Nephron progenitor cell (in vitro differentiated cells): ENCODE measurements at regions not wholly inside any gene's neighbourhood (a gene's known extent, or its start where the extent isn't known, plus 50 kb on each side); places are given as distances from the start of the nearest gene placed in this dataset.

Source experiments
- DNase-seq: peaks from one replicate; pipeline ENCODE4 v3.0.0; 2021
- H3K27ac Mint-ChIP-seq: 2 replicates; pipeline ENCODE4 v1.8.0; 2021; ENCODE audit warnings: mild to moderate bottlenecking, moderate library complexity, mixed read lengths
- H3K27me3 Mint-ChIP-seq: 2 replicates; pipeline ENCODE4 v1.8.0; 2021; ENCODE audit warnings: mild to moderate bottlenecking, low read depth, mixed read lengths; ENCODE audit not compliant: poor library complexity
- H3K36me3 Mint-ChIP-seq: 2 replicates; pipeline ENCODE4 v1.8.0; 2021; ENCODE audit warnings: low read depth, mixed read lengths
- H3K4me1 Mint-ChIP-seq: 2 replicates; pipeline ENCODE4 v1.8.0; 2021; ENCODE audit warnings: mixed read lengths
- H3K4me3 Mint-ChIP-seq: 2 replicates; pipeline ENCODE4 v1.8.0; 2021; ENCODE audit warnings: mild to moderate bottlenecking, moderate library complexity, mixed read lengths
- H3K9me3 Mint-ChIP-seq: 2 replicates; pipeline ENCODE4 v1.8.0; 2021; ENCODE audit warnings: mild to moderate bottlenecking, moderate library complexity, mixed read lengths
- CTCF ChIP-seq: fragments of 200-600 bp; sonication (generic); IDR thresholded peaks from 2 replicates; pipeline ENCODE4 v1.5.0; 2021; ENCODE audit warnings: antibody characterized with exemption

- H3K27me3 Mint-ChIP-seq = no peaks in the 10 kb centered on the region
- H3K36me3 Mint-ChIP-seq = no peaks in the 10 kb centered on the region
- DNase-seq = no peak
- H3K9me3 Mint-ChIP-seq = no peaks in the 10 kb centered on the region
- H3K27ac Mint-ChIP-seq = no peak overlapping the region
- TF ChIP-seq CTCF = no peak
- H3K4me3 Mint-ChIP-seq = no peak overlapping the region
- H3K4me1 Mint-ChIP-seq = no peaks in the 10 kb centered on the region
These were observed 433.6 kb downstream of the GASK1B start for GRCh38 chr4:157739242-157739641.

DNA sequence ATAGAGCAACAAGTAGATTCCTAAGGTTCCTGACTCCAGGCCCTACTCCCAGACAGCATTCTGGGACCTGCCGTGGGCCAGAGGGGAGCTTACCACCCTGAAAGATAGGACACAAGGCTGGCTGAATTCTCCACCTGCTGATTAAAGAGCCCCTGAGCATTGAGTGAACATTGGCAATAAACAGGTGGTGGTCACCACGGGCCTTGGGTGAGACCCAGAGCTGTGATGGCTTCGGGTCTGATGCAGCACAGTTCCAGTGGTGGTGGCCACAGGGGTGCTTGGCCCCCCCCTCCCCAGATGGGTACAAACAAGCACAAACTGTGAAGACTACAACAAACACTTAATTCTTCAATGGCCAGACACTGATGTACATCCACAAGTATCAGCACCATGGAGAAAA is 444.6 kb downstream of the GASK1B start:
- no peaks in the 10 kb centered on the region for H3K4me1 Mint-ChIP-seq
- H3K36me3 Mint-ChIP-seq = no peaks in the 10 kb centered on the region
- H3K27ac Mint-ChIP-seq = no peak overlapping the region
- peaks cover 6% of the 10 kb centered on the region for H3K9me3 Mint-ChIP-seq
- H3K4me3 Mint-ChIP-seq = no peak overlapping the region
- no peak for DNase-seq
- no peaks in the 10 kb centered on the region for H3K27me3 Mint-ChIP-seq
- TF ChIP-seq CTCF = no peak

DNA sequence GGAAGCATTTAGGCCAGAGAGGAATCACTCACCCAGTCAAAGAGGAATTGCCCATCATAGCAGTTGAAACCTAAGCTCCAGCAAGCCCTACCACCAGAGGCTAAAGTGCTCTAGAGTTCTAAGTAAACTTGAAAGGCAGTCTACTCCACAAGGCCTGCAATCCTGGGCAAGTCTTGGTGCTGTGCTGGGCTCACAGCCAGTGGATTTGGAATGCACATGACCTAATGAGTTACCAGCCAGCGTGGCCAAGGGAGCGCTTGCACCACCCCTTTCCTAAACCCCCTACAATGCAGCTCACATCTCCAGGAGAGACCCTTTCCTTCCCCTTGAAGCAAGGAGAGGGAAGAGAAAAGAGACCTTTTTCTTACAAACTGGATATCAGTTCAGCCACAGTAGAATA is 445.7 kb downstream of the GASK1B start:
- Mint-ChIP-seq H3K27me3 (no peaks in the 10 kb centered on the region), H3K9me3 (peaks cover 6% of the 10 kb centered on the region), H3K27ac (no peak overlapping the region), H3K4me3 (no peak overlapping the region), H3K4me1 (no peaks in the 10 kb centered on the region), H3K36me3 (no peaks in the 10 kb centered on the region)
- no peak for DNase-seq
- TF ChIP-seq CTCF = no peak

DNA sequence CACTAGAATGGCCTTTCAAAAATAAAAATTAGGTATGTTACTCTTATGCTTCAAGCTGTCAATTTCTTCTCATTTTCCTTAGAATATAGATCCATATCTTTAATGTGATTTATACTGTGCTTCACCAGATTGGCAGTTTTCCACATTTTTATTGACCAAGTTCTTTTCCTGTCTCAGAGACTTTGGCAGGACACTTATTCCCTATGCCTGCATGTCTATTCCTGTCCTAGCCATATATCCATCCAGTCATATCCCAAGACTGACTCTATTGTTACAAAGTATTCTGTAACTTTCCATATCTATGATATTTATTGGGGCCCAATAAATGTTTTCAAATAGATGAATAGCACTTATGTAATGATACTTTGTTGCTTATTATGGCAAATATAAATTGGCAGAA is 450.7 kb downstream of the GASK1B start:
- no peak for DNase-seq

DNA sequence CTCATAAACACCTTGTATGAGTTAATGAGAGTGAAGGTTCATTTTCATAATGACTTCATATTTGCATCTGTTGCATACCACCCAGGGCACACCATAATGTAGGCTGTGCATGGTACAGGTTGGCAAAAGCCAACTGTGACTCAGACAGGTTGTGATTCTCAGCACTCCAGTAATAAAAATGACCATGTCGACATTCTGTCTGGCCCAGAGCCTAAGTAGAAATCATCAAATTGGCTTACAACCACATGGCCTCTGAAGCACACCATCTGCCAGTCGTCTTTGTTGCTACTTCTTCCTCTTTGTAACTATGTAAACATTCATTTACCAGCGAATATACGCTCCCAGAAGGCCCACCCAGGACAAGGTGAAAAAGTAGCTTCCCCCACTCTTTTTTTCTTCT is 459.5 kb downstream of the GASK1B start:
- Mint-ChIP-seq H3K4me1 (peaks cover 6% of the 10 kb centered on the region), H3K27me3 (no peaks in the 10 kb centered on the region), H3K4me3 (no peak overlapping the region), H3K36me3 (no peaks in the 10 kb centered on the region), H3K9me3 (no peaks in the 10 kb centered on the region), H3K27ac (peak overlapping the region; percentile 17)
- TF ChIP-seq CTCF = no peak
- no peak for DNase-seq

More for the DNA sequence above, 450.7 kb downstream of the GASK1B start:
- Mint-ChIP-seq H3K9me3 (peaks cover 6% of the 10 kb centered on the region), H3K27me3 (no peaks in the 10 kb centered on the region), H3K4me3 (no peak overlapping the region), H3K36me3 (no peaks in the 10 kb centered on the region), H3K27ac (no peak overlapping the region), H3K4me1 (no peaks in the 10 kb centered on the region)
- no peak for TF ChIP-seq CTCF

DNA sequence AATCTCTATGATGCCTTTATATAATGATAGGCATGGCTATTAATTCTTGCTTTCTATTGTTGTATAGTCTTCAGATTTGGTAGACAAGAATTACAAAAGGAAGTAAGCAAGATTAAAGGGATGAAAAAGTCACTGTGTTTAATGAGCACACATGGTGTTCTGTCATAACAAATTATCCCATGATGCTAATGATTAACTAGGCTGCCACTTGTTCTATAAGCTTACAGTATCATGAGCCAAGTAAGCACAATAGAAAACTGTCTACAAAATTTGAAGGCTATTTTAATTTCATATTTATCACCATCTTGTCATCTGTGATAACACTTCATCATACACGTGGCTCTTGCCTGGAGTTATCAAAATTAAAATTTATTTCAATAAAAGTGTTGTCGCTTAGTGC is 466.7 kb downstream of the GASK1B start:
- Mint-ChIP-seq H3K27me3 (no peaks in the 10 kb centered on the region), H3K27ac (no peak overlapping the region), H3K36me3 (no peaks in the 10 kb centered on the region), H3K4me1 (no peaks in the 10 kb centered on the region), H3K4me3 (no peak overlapping the region), H3K9me3 (no peaks in the 10 kb centered on the region)
- no peak for DNase-seq
- TF ChIP-seq CTCF = no peak
